EL (cell line): ENCODE measurements at regions not wholly inside any gene's neighbourhood (a gene's known extent, or its start where the extent isn't known, plus 50 kb on each side); places are given as distances from the start of the nearest gene placed in this dataset.
"Not testable (repeated sequence)": the region's sequence is repeated elsewhere in the genome, so short reads cannot be mapped to it uniquely, and the experiment has no call there.

Experiments
- DNase-seq: peaks from one replicate; pipeline ENCODE4 v3.0.0-alpha.2; 2016

- no peak for DNase-seq
These were observed 794.7 kb downstream of the IPMK start for GRCh38 chr10:57472823-57473619.

- no peak for DNase-seq
These were observed 798.7 kb downstream of the IPMK start for GRCh38 chr10:57468894-57469432.

DNA sequence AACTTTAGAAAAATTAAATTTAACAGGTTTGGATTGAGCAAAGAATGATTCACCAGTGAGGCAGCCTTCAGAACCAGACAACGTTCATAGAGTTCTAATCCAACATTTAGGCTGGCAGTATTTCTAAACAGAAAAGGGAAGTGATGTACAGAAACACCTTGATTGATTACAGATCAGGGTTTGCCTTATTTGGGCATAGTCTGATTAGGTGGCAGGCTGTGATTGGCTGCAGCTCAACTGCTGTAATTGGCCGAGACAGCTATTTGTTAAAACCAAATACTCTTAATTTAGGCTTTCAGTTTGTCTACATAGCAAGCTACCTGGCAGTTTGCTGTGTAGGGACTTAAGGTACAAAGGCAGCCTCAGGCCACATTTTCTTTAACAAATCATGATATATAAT, 802.5 kb downstream of the IPMK start:
- DNase-seq = no peak

- DNase-seq = no peak
These were observed 807.2 kb downstream of the IPMK start for GRCh38 chr10:57460540-57460939.

DNA sequence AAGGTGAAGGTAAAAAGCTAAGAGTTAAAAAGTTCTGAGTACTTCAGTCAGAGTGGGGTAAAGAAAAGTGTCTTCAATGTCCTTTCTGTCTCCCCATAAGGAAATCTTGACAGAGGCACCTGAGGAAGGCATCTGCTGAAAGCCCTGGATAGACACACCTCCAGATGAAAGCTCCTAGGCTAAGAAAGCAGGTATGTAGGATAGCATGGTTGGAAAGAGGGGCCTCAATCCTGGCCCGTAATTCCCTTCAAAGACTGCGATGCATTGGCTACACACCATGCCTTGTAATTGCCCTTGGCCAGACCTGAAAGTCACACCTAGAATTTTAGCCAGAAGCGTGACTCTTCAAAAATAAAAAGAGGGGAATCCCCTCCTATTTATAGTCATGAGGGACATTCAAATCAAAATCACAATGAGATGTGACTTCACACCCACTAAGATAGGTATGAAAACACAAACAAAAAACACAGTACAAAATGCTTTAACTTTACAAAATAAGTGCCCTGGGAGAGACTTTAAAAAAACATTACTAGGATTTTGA, 809.7 kb downstream of the IPMK start:
- no peak for DNase-seq

GRCh38 chr10:57430376-57430775, 837.3 kb downstream of the IPMK start:
- no peak for DNase-seq

DNA sequence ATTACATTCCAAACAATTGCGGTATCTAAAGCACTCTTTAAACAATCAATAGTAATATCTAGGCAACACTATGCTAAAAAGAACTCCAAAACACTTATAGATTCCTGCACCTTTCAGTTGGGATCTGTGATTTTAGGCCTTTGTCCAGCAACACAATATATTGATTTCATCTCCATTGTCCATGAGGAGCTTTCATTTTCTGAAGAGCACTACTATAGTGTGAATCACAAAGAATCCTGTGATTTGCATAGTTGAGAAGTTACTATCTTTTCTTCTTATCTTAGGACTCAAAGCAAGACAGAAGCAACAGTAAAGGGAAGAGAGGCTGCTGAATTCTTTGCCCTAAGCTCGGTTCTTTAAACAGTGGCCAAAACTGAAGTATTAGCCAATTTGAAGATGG, 846.8 kb downstream of the IPMK start:
- DNase-seq = no peak

DNA sequence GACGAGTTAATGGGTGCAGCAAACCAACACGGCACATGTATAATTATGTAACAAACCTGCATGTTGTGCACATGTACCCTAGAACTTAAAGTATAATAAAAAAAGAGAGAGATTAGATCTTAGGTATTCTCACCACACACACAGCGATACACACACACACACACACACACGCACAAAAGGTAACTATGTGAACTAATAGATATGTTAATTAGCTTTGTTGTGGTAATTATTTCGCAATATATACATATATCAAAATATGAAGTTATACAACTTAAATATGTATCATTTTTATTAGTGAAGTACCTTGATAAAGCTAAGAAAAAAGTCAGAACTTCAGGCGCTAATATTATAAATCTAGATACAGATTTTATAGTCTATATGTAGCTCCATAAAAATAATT, 849.2 kb downstream of the IPMK start:
- DNase-seq = no peak

DNA sequence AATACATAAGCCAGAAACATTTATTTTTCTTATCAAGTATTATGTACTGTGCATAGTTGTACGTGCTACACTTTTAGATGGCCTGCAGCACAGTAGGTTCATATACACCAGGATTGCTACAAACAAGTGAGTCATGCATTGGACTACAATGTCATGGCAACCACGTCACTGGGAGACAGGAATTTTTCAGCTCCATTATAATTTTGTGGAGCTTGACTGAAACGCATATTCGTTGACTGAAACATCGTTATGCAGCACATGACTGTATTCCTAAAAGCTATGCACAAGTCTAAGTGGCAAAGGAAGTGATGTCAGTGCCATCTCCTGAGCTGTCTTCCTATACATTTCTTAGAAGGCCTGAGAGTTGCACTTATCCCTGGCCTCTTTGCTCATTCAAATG, 871.8 kb downstream of the IPMK start:
- no peak for DNase-seq

DNA sequence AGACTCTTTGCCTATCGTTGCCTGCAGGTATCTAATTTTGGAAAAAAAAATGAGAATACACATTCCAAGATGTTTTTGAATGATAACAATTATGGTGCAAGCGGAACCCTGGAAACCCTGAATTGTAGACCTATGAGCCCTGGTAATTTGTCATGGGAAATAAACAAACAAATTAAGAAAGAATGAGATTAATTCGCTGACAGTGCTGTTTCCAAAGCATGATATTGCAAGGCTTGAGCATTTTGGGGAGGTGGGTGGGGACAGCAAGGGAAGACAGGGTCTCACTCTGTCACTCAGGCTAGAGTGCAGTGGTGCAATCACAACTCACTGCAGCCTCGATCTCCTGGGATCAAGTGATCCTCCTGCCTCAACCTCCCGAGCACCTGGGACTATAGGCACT, 900.3 kb downstream of the IPMK start:
- DNase-seq = no peak

DNA sequence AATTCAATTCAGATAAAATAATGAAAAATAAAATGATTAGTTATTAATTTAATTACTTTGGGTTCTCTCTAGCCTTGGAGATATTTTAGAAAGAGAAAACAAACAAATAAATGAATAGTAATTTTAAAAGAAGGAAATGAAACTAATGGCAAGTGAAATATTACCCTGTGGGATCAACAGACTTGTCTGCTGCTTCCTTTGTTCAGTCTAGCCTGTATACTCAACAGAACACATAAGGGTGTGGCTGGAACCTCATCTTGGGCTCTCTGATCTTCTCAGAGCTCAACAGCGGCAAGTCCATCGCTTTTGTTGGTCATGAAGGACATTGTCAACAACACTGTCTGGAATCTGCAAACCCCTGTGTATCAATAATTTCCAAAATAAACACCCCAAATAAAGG, 904.9 kb downstream of the IPMK start:
- DNase-seq = no peak

GRCh38 chr10:57353403-57354003, 914.2 kb downstream of the IPMK start:
- no peak for DNase-seq

DNA sequence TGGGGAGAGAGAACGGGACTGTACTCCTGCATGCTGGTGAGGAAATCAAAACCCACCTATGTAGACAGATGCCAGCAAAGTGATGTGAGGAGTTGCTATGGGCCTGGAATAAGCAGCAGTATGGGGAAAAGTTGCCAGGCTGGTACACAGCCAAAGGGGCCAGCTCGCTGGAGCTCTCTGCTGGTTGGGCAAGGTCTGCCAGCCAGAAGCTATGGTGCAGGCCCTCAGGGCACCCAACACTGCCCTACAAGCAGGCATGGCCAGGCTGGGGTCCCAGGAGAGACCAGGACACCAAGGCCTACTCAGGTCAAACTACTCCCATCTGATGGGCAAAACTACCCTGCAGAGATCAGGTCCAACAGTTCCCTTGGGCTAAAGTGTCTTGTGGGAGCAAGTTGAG, 916.6 kb downstream of the IPMK start:
- DNase-seq = no peak

DNA sequence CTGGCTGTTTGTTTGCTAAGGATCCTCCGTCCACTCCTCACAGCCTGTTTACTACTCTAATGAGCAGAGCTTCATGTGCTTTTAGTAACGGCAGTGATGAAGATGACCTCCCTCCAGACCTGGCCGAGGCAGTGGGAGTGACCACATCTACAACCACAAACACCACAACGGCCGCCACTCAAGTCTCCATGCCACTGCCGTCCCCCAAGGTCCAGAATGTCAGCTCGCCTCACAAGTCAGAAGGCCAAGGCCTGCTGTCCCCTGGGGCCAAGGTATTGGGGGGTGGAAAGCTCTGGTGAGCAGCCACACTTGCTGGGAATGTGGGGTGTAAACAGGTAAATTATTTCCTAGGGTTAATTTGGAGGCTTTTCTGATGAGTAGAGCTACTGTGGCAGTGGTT, 926.4 kb downstream of the IPMK start:
- DNase-seq = no peak

DNA sequence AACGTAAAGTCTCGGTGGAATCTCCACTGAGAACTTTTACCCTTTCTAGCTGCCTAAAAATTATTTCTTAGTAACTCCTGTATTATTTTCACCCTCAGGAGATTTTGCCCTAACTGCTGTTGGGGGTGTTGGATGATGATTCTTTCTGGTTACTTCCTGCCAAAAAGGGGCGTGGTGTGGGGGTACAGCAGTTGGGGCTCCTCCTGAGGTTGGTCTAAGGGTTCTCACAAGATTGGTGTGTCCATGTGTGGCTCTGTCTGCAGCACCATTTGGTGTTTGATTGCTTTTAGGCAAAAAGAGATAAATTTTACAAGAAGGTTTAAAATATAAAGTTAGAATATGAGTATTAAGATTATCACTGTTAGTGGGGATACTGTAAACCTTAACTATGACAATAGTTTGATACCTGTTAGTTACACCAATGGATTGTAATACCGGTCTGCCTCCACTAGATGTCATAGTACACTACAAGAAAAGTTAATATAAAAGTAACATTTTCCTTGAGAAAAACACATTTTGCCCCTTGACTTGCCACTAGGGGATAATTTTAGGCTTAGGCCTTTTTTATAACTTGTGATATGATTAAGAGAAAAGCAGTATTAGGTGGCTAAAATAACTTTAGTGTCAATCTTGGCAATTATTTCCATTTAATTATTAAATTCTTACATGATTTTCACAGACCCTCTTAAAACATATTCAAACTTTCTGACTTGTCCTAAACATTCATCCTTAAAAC, 928.7 kb downstream of the IPMK start:
- DNase-seq = peak; percentile 29

GRCh38 chr10:57336865-57337264, 930.8 kb downstream of the IPMK start:
- DNase-seq = no peak

DNA sequence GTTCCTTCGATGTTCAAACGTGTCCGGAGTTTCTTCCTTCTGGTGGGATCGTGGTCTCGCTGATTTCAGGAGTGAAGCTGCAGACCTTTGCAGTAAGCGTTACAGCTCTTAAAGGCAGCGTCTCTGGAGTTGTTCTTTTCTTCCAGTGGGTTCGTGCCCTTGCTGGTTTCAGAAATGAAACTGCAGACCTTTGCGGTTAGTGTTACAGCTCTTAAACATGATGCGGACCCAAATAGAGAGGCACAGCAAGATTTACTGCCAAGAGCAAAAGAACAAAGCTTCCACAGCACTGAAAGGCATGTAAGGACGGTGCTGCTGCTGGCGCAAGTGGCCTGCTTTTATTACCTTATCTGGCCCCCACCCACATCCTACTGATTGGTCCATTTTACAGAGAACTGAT, 931.4 kb downstream of the IPMK start:
- no peak for DNase-seq

DNA sequence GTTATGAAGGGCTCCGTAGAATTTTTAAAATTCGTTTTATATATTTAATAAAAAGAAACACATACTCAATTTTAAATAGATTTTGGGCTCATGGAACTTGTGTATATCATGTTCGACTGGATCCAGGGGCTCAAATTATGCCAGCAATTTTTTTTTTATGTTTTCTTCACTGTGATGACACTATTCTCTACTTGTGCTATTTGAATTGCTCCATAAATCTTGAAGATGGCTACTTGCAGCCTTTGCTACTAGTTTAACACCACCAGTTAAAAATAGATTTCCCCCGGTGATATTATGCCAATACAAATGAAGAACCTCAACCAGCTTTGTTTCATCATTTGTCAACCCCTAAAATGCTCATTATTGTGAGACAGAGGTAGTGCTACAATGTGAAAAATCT, 933.2 kb downstream of the IPMK start:
- no peak for DNase-seq

GRCh38 chr10:57333880-57334279, 933.8 kb downstream of the IPMK start:
- no peak for DNase-seq

DNA sequence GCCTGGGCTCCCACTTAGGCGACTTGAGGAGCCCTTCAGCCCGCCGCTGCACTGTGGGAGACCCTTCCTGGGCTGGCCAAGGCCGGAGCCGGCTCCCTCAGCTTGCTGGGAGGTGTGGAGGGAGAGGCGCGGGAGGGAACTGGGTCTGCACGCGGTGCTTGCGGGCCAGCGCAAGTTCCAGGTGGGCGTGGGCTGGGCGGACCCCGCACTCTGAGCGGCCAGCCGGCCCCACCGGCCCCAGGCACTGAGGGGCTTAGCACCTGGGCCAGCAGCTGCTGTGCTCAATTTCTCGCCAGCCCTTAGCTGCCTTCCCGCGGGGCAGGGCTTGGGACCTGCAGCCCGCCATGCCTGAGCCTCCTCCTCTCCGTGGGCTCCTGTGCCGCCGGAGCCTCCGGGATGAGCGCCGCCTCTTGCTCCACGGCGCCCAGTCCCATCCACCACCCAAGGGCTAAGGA, 946.3 kb downstream of the IPMK start:
- DNase-seq = not testable (repeated sequence)

GRCh38 chr10:57320416-57320815, 947.3 kb downstream of the IPMK start:
- no peak for DNase-seq

DNA sequence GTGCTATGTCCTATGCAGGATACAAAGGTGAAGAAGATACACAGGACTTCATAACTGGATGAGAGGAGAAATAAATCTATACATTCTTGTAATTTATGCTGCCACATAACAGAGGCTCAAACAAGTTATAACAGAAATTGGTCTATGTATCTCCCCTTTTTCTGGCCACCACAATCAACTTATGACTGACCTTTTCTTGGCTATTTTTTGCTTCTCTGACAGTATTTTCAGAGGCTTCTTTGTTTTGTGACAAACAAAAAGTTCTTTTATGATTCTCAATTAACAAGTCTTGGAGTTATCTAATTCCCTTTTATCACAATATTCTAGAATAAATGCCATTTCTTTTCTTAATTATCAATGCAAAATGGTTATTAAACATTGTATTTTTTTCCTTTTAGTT, 953.0 kb upstream of the ZWINT start:
- DNase-seq = no peak

DNA sequence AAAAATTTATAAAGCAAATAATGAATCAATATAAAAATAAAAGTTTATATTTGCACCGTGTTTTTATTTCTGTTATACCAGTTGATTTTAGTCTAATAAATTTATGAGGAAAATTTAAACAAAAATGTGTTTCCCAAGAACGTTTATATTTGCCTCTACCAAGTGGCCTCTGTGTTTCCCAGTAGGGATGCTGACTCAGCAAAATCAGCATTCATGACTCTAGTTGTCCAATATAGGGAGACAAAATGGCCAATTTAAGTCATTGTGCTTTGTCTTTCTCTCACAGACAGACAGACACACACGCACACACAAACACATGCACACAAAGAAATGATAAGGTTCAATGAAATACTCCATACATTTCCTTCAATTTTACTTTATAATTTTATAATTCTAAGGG, 942.5 kb upstream of the ZWINT start:
- no peak for DNase-seq

DNA sequence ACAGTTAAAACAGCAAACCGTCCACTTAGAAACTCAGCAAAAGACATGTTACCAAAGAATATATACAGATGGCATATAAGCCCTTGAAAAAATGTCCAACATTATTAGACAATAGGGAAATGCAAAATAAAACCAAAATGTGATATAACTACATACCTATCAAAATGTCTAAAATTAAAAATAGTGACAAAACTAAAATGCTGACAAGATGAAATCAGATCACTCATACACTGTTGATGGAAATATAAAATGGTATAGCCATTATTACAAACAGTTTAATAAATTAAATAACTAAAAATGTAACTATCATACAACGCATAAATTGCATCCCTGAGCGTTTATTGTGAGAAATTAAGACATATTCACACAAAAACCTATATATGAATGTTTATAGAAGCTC, 939.7 kb upstream of the ZWINT start:
- no peak for DNase-seq
